IMR-90 (cell line): ENCODE measurements at regions not wholly inside any gene's neighbourhood (a gene's known extent, or its start where the extent isn't known, plus 50 kb on each side); places are given as distances from the start of the nearest gene placed in this dataset.

ENCODE experiments used
- ATAC-seq: fragments of 200-7000 bp; cut with Tn5 transposase; 2 replicates; pipeline ENCODE4 v1.9.1; 2020; ENCODE audit warnings: low read depth, mild to moderate bottlenecking, moderate library complexity
- BruUV-seq: library from RNA; stranded (reverse); fragments of 400-500 nt; replicated peaks from 2 replicates; lab custom pipeline; 2021; lab: Mats Ljungman, UMichigan
- CTCF ChIA-PET: fragments of 300-600 bp; formaldehyde crosslinking; extraction: SDS; loops from one replicate; lab custom pipeline; 2021; ENCODE audit warnings: antibody characterized with exemption; lab: Yijun Ruan, JAX
- POLR2A ChIA-PET: fragments of 300-600 bp; sonication (Branson Sonifier 250); formaldehyde crosslinking; loops from one replicate; lab custom pipeline; 2022; ENCODE audit warnings: antibody characterized with exemption; ENCODE audit not compliant: unreplicated experiment; lab: Charles Lee
- DNase-seq: peaks from one replicate; pipeline ENCODE4 v3.0.0; 2013
- H2AFZ ChIP-seq: replicated peaks from 2 replicates; pipeline ENCODE3; 2013; ENCODE audit warnings: low read length, mild to moderate bottlenecking; ENCODE audit not compliant: poor library complexity
- H2AK5ac ChIP-seq: 2 replicates; pipeline ENCODE4 v1.6.1; 2013; ENCODE audit warnings: low read depth, low read length, inconsistent platforms
- H2AK9ac ChIP-seq: replicated peaks from 2 replicates; pipeline ENCODE3; 2013; ENCODE audit warnings: mild to moderate bottlenecking, low read depth, low read length, moderate library complexity; ENCODE audit not compliant: poor library complexity
- H2BK120ac ChIP-seq: 2 replicates; pipeline ENCODE4 v1.6.1; 2013; ENCODE audit warnings: low read depth, low read length, inconsistent platforms
- H2BK15ac ChIP-seq: 3 replicates; pipeline ENCODE4 v1.6.1; 2013; ENCODE audit warnings: low read depth, low read length, inconsistent platforms
- H2BK20ac ChIP-seq: 2 replicates; pipeline ENCODE4 v1.6.1; 2013; ENCODE audit warnings: low read depth, mild to moderate bottlenecking, inconsistent platforms, low read length, moderate library complexity
- H2BK5ac ChIP-seq: 2 replicates; pipeline ENCODE4 v1.6.1; 2013; ENCODE audit warnings: mild to moderate bottlenecking, low read depth, low read length, inconsistent platforms; ENCODE audit not compliant: poor library complexity, severe bottlenecking
- H3K14ac ChIP-seq: replicated peaks from 2 replicates; pipeline ENCODE4 v1.6.1; 2013; ENCODE audit warnings: low read depth, low read length, inconsistent platforms
- H3K18ac ChIP-seq: 2 replicates; pipeline ENCODE4 v1.6.1; 2013; ENCODE audit warnings: low read depth, low read length, control low read depth
- H3K23ac ChIP-seq: 2 replicates; pipeline ENCODE4 v1.6.1; 2013; ENCODE audit warnings: low read depth, low read length, inconsistent platforms
- H3K27ac ChIP-seq: 2 replicates; pipeline ENCODE4 v1.5.1; 2013; ENCODE audit warnings: mild to moderate bottlenecking, control low read depth, low read length; ENCODE audit not compliant: insufficient read depth
- H3K27me3 ChIP-seq: 2 replicates; pipeline ENCODE4 v1.6.1; 2013; ENCODE audit warnings: low read length; ENCODE audit not compliant: control insufficient read depth, insufficient read depth
- H3K36me3 ChIP-seq: 2 replicates; pipeline ENCODE4 v1.6.1; 2013; ENCODE audit warnings: low read length, mixed read lengths; ENCODE audit not compliant: control insufficient read depth, insufficient read depth
- H3K4ac ChIP-seq: 2 replicates; pipeline ENCODE4 v1.6.1; 2013; ENCODE audit warnings: low read depth, low read length, inconsistent platforms
- H3K4me1 ChIP-seq: 2 replicates; pipeline ENCODE4 v1.6.1; 2013; ENCODE audit warnings: low read length, mixed read lengths; ENCODE audit not compliant: control insufficient read depth, insufficient read depth
- H3K4me2 ChIP-seq: 2 replicates; pipeline ENCODE4 v1.6.1; 2013; ENCODE audit warnings: low read depth, mild to moderate bottlenecking, control low read depth, low read length, moderate library complexity
- H3K4me3 ChIP-seq: 2 replicates; pipeline ENCODE4 v1.5.1; 2013; ENCODE audit warnings: low read depth, mild to moderate bottlenecking, control low read depth, low read length, moderate library complexity; ENCODE audit not compliant: insufficient read depth
- H3K56ac ChIP-seq: 2 replicates; pipeline ENCODE4 v1.6.1; 2013; ENCODE audit warnings: low read length, inconsistent platforms; ENCODE audit not compliant: insufficient read depth; ENCODE audit errors: extremely low read depth
- H3K79me1 ChIP-seq, 2 experiments: 2 replicates each; pipeline ENCODE4 v1.6.1; 2013; ENCODE audit warnings: low read length in 2 of 2, inconsistent platforms in 1 of 2, low read depth in 1 of 2
- H3K9ac ChIP-seq: 2 replicates; pipeline ENCODE4 v1.6.1; 2013; ENCODE audit warnings: low read depth, low read length, control low read depth
- H3K9me1 ChIP-seq: 2 replicates; pipeline ENCODE4 v1.6.1; 2013; ENCODE audit warnings: low read length, inconsistent platforms; ENCODE audit not compliant: insufficient read depth
- H3K9me3 ChIP-seq: 2 replicates; pipeline ENCODE4 v1.6.1; 2013; ENCODE audit warnings: low read length; ENCODE audit not compliant: control insufficient read depth, insufficient read depth
- H4K20me1 ChIP-seq: 2 replicates; pipeline ENCODE4 v1.6.1; 2013; ENCODE audit warnings: low read length, inconsistent platforms; ENCODE audit not compliant: insufficient read depth
- H4K5ac ChIP-seq: 2 replicates; pipeline ENCODE4 v1.6.1; 2013; ENCODE audit warnings: mild to moderate bottlenecking, low read depth, low read length, control low read depth
- H4K8ac ChIP-seq, 2 experiments: 2 replicates each; pipeline ENCODE4 v1.6.1; 2013; ENCODE audit warnings: low read depth in 2 of 2, low read length in 2 of 2, control low read depth in 1 of 2, inconsistent platforms in 1 of 2
- H4K91ac ChIP-seq: 2 replicates; pipeline ENCODE4 v1.6.1; 2013; ENCODE audit warnings: low read depth, low read length, inconsistent platforms; ENCODE audit not compliant: insufficient read depth
- CTCF ChIP-seq: conservative IDR thresholded peaks from 2 replicates; pipeline ENCODE4 v1.5.1; 2012; ENCODE audit warnings: mild to moderate bottlenecking, low read depth, low read length, improper control_type of control experiment
- RAD21 ChIP-seq: IDR thresholded peaks from 2 replicates; pipeline ENCODE4 v1.6.1; 2012; ENCODE audit warnings: low read length, improper control_type of control experiment
- RFX5 ChIP-seq: IDR thresholded peaks from 2 replicates; pipeline ENCODE4 v1.8.0; 2012; ENCODE audit warnings: low read depth, mild to moderate bottlenecking, low read length, moderate library complexity
- SMC3 ChIP-seq: fragments of 150-350 bp; IDR thresholded peaks from 2 replicates; pipeline ENCODE4 v1.6.1; 2016; ENCODE audit warnings: low read depth, mild to moderate bottlenecking, antibody characterized with exemption, low read length, moderate library complexity
- WGBS, 2 experiments: methylation state at CpG; one replicate each; pipeline versions ENCODE4 v1.1.5 to v1.1.7; 2013; ENCODE audit warnings: missing lambda C conversion rate in 2 of 2; ENCODE audit not compliant: insufficient read length in 1 of 2; ENCODE audit errors: extremely low coverage in 2 of 2; 5-methylcytosine and 5-hydroxymethylcytosine counted together
- dilution Hi-C: fragments of 300-500 bp; cut with HindIII; formaldehyde crosslinking; loops from one replicate; pipeline ENCODE4 v1.14.3; 2018; ENCODE audit warnings: low sequenced_read_pairs; ENCODE audit not compliant: unreplicated experiment
- in situ Hi-C: fragments of 300-500 bp; cut with MboI; formaldehyde crosslinking; loops from 3 replicates; pipeline ENCODE4 v1.14.3; 2019; ENCODE audit warnings: low sequenced_read_pairs, inconsistent platforms, mixed read lengths
- intact Hi-C: fragments of 100-400 bp; cut with micrococcal nuclease; formaldehyde crosslinking; loops from 2 replicates; pipeline ENCODE4 v1.10.0; 2022

GRCh38 chr13:111049791-111050538 is 65.1 kb upstream of the ARHGEF7 start:
- no peaks in the 10 kb centered on the region for H3K36me3 ChIP-seq
- no peaks in the 10 kb centered on the region for H3K9me3 ChIP-seq
- H2AK5ac ChIP-seq, result peak overlapping the region; percentile 89; the same call in 1 of the 2 replicates
- in situ Hi-C loops (loop anchor here (10.0 kb wide), 2 partner anchors 105 to 125 kb away; no protein-coding TSS in a partner anchor), intact Hi-C loops (loop anchor here (1.0 to 5.0 kb wide), 5 partner anchors 106 to 458 kb away; partner anchors contain the start of gene ANKRD10), dilution Hi-C loops (no loop called here)
- POLR2A ChIA-PET, result no interaction called here
- ATAC-seq, result peak; percentile 70; the same call in 1 of the 2 replicates
- H2BK20ac ChIP-seq, result 0 out of 2 replicates have a peak overlapping the region, but pooled peaks have one; percentile 44
- no peak overlapping the region for H3K14ac ChIP-seq
- H4K8ac ChIP-seq, result no peak overlapping the region
- H3K4me3 ChIP-seq, result no peak overlapping the region
- H3K4me2 ChIP-seq, result no peak overlapping the region
- H2AFZ ChIP-seq, result peak overlapping the region; percentile 65
- DNase-seq, result no peak
- H3K4me1 ChIP-seq, result peaks cover 8% of the 10 kb centered on the region
- peaks cover 2% of the 10 kb centered on the region; the same call in 1 of the 2 replicates for H3K27me3 ChIP-seq
- no peak overlapping the region; the same call in 1 of the 2 replicates for H4K91ac ChIP-seq
- H2BK5ac ChIP-seq, result no peak overlapping the region
- no peak overlapping the region for H3K18ac ChIP-seq
- H3K9ac ChIP-seq, result no peak overlapping the region
- BruUV-seq, result no TSS peak
- no peak overlapping the region for H3K23ac ChIP-seq
- 90% methylated on average over 8 of the region's 19 CpGs; no CpG with 5 or more reads in 1 of the 2 experiments for WGBS, 2 experiments
- no peaks in the 10 kb centered on the region for H4K20me1 ChIP-seq
- no peak overlapping the region for H3K56ac ChIP-seq
- peak overlapping the region; percentile 48 for H2AK9ac ChIP-seq
- no peak overlapping the region for H2BK15ac ChIP-seq
- H4K5ac ChIP-seq, result no peak overlapping the region
- H3K4ac ChIP-seq, result peak overlapping the region; percentile 43; the same call in 1 of the 2 replicates
- no peak overlapping the region for H2BK120ac ChIP-seq
- no peaks in the 10 kb centered on the region for H3K79me1 ChIP-seq
- 0 out of 2 replicates have a peak, but pooled peaks cover 2% of the 10 kb centered on the region for H3K9me1 ChIP-seq
- no peak overlapping the region for H3K27ac ChIP-seq
- TF ChIP-seq RFX5, result no peak
- peak; percentile 83 for TF ChIP-seq SMC3
- TF ChIP-seq RAD21, result peak; percentile 70
- peak; percentile 63 for TF ChIP-seq CTCF
- CTCF ChIA-PET, result interaction anchor here (0.6 kb wide), 1 partner anchor 19 kb away, joined by 3 read pairs; no protein-coding TSS in a partner anchor
